PC-3 (cell line): ENCODE measurements at regions not wholly inside any gene's neighbourhood (a gene's known extent, or its start where the extent isn't known, plus 50 kb on each side); places are given as distances from the start of the nearest gene placed in this dataset.

Source experiments
- ATAC-seq: fragments of 200-7000 bp; cut with Tn5 transposase; 2 replicates; pipeline ENCODE4 v1.9.1; 2020; ENCODE audit warnings: mild to moderate bottlenecking, moderate library complexity
- BruUV-seq: library from RNA; stranded (reverse); fragments of 400-500 nt; replicated peaks from 2 replicates; lab custom pipeline; 2021; lab: Mats Ljungman, UMichigan
- CTCF ChIA-PET: fragments of 300-600 bp; sonication (Branson Sonifier 250); formaldehyde crosslinking; loops from one replicate; lab custom pipeline; 2022; ENCODE audit warnings: antibody characterized with exemption; lab: Charles Lee
- POLR2A ChIA-PET: fragments of 300-600 bp; sonication (Branson Sonifier 250); formaldehyde crosslinking; loops from one replicate; lab custom pipeline; 2022; ENCODE audit warnings: antibody characterized with exemption; ENCODE audit not compliant: unreplicated experiment; lab: Charles Lee
- DNase-seq: peaks from one replicate; pipeline ENCODE4 v3.0.0-alpha.2; 2015
- H2AFZ ChIP-seq: fragments of 300-600 bp; sonication (generic); 2 replicates; pipeline ENCODE4 v1.6.0; 2016; ENCODE audit warnings: antibody characterized with exemption, low read length
- H3F3A ChIP-seq: fragments of 300-600 bp; sonication (generic); one replicate; pipeline ENCODE4 v1.6.0; 2017; ENCODE audit warnings: antibody characterized with exemption, low read length, control low read depth, mild to moderate bottlenecking; ENCODE audit not compliant: unreplicated experiment
- H3K27ac ChIP-seq: fragments of 300-600 bp; sonication (generic); 2 replicates; pipeline ENCODE4 v1.5.1; 2016; ENCODE audit warnings: mild to moderate bottlenecking, low read length
- H3K27me3 ChIP-seq: fragments of 300-600 bp; sonication (generic); 2 replicates; pipeline ENCODE4 v1.6.1; 2016; ENCODE audit warnings: low read length, mixed read lengths
- H3K36me3 ChIP-seq: fragments of 300-600 bp; sonication (generic); 2 replicates; pipeline ENCODE4 v1.6.1; 2016; ENCODE audit warnings: low read depth, mixed run types, low read length, mixed read lengths
- H3K4me1 ChIP-seq: fragments of 300-600 bp; sonication (generic); 2 replicates; pipeline ENCODE4 v1.5.1; 2016; ENCODE audit warnings: low read length; ENCODE audit not compliant: insufficient read depth
- H3K4me2 ChIP-seq: fragments of 300-600 bp; sonication (generic); 2 replicates; pipeline ENCODE4 v1.6.0; 2016; ENCODE audit warnings: low read length
- H3K4me3 ChIP-seq: fragments of 300-600 bp; sonication (generic); 2 replicates; pipeline ENCODE4 v1.5.1; 2016; ENCODE audit warnings: mild to moderate bottlenecking, low read length, mixed read lengths
- H3K79me2 ChIP-seq: fragments of 300-600 bp; sonication (generic); 2 replicates; pipeline ENCODE4 v1.6.1; 2017; ENCODE audit warnings: low read length, mixed read lengths
- H3K9ac ChIP-seq: fragments of 300-600 bp; sonication (generic); 2 replicates; pipeline ENCODE4 v1.6.0; 2016; ENCODE audit warnings: mild to moderate bottlenecking, low read length
- H3K9me2 ChIP-seq: fragments of 300-600 bp; sonication (generic); replicated peaks from 2 replicates; pipeline ENCODE4 v1.6.1; 2016; ENCODE audit warnings: mixed run types, low read length, mixed read lengths
- H3K9me3 ChIP-seq: fragments of 300-600 bp; sonication (generic); 2 replicates; pipeline ENCODE4 v1.6.1; 2016; ENCODE audit warnings: low read length, mixed read lengths
- H4K20me1 ChIP-seq: fragments of 300-600 bp; sonication (generic); 2 replicates; pipeline ENCODE4 v1.6.1; 2016; ENCODE audit warnings: low read length, mixed read lengths
- CTCF ChIP-seq: fragments of 300-600 bp; sonication (generic); conservative IDR thresholded peaks from 2 replicates; pipeline ENCODE4 v1.5.1; 2017; ENCODE audit warnings: antibody characterized with exemption, low read depth, mild to moderate bottlenecking, low read length
- EZH2 ChIP-seq: fragments of 300-600 bp; sonication (generic); IDR thresholded peaks from one replicate; pipeline ENCODE4 v1.6.1; 2017; ENCODE audit warnings: antibody characterized with exemption, mild to moderate bottlenecking, low read length; ENCODE audit not compliant: unreplicated experiment
- EZH2phosphoT487 ChIP-seq: fragments of 300-600 bp; sonication (generic); IDR thresholded peaks from 2 replicates; pipeline ENCODE4 v1.6.1; 2018; ENCODE audit warnings: mild to moderate bottlenecking, antibody characterized with exemption, low read length, borderline replicate concordance
- intact Hi-C: fragments of 100-400 bp; cut with micrococcal nuclease; formaldehyde crosslinking; loops from 2 replicates; pipeline ENCODE4 v1.9.0; 2023

- POLR2A ChIA-PET: no interaction called here
- intact Hi-C loops: no loop called here
- no TSS peak for BruUV-seq
Observed at GRCh38 chr11:110011595-110011994, 81.6 kb upstream of the ZC3H12C start.

GRCh38 chr11:110015695-110016094, 77.5 kb upstream of the ZC3H12C start:
- H3K9me3 ChIP-seq: no peaks in the 10 kb centered on the region
- no peaks in the 10 kb centered on the region for H3K36me3 ChIP-seq
- no peak overlapping the region for H3K4me3 ChIP-seq
- no peaks in the 10 kb centered on the region for H3K79me2 ChIP-seq
- DNase-seq (no peak), ATAC-seq (no peak)
- no peak overlapping the region for H2AFZ ChIP-seq
- no peaks in the 10 kb centered on the region for H3K27me3 ChIP-seq
- no peaks in the 10 kb centered on the region for H3K4me1 ChIP-seq
- no peaks in the 10 kb centered on the region for H3K9me2 ChIP-seq
- POLR2A ChIA-PET: no interaction called here
- H4K20me1 ChIP-seq: no peaks in the 10 kb centered on the region
- CTCF ChIA-PET: no interaction called here
- no TSS peak for BruUV-seq
- no peaks in the 10 kb centered on the region for H3F3A ChIP-seq
- TF ChIP-seq EZH2 (no peak), EZH2phosphoT487 (no peak), CTCF (no peak)
- intact Hi-C loops: no loop called here
- H3K9ac ChIP-seq: no peak overlapping the region
- H3K4me2 ChIP-seq: no peak overlapping the region
- H3K27ac ChIP-seq: no peak overlapping the region

More at GRCh38 chr11:110011595-110011994, 81.6 kb upstream of the ZC3H12C start:
- Histone ChIP-seq H3K79me2 (no peaks in the 10 kb centered on the region), H3K4me2 (no peak overlapping the region), H3K9me3 (no peaks in the 10 kb centered on the region), H3K4me1 (no peaks in the 10 kb centered on the region), H3F3A (no peaks in the 10 kb centered on the region), H3K9me2 (no peaks in the 10 kb centered on the region), H3K27ac (no peak overlapping the region), H2AFZ (no peak overlapping the region), H3K4me3 (no peak overlapping the region), H3K27me3 (no peaks in the 10 kb centered on the region), H3K36me3 (no peaks in the 10 kb centered on the region), H4K20me1 (no peaks in the 10 kb centered on the region), H3K9ac (no peak overlapping the region)
- TF ChIP-seq CTCF (no peak), EZH2 (no peak), EZH2phosphoT487 (no peak)
- DNase-seq: no peak
- ATAC-seq: no peak
- CTCF ChIA-PET: no interaction called here

GRCh38 chr11:110019675-110020074, 73.5 kb upstream of the ZC3H12C start:
- H3F3A ChIP-seq: no peaks in the 10 kb centered on the region
- no peaks in the 10 kb centered on the region for H3K9me2 ChIP-seq
- no TSS peak for BruUV-seq
- no peak overlapping the region; the same call in 1 of the 2 replicates for H2AFZ ChIP-seq
- no peak overlapping the region for H3K4me3 ChIP-seq
- no peak for TF ChIP-seq EZH2phosphoT487
- H3K4me1 ChIP-seq: no peaks in the 10 kb centered on the region
- POLR2A ChIA-PET: no interaction called here
- H3K4me2 ChIP-seq: no peak overlapping the region
- ATAC-seq (no peak), DNase-seq (no peak)
- H4K20me1 ChIP-seq: no peaks in the 10 kb centered on the region
- H3K27me3 ChIP-seq: no peaks in the 10 kb centered on the region
- intact Hi-C loops: no loop called here
- H3K36me3 ChIP-seq: no peaks in the 10 kb centered on the region
- CTCF ChIA-PET: no interaction called here
- no peak overlapping the region for H3K27ac ChIP-seq
- H3K79me2 ChIP-seq: no peaks in the 10 kb centered on the region
- no peak overlapping the region for H3K9ac ChIP-seq
- no peaks in the 10 kb centered on the region for H3K9me3 ChIP-seq
